Motor neuron (in vitro differentiated cells): ENCODE measurements at regions not wholly inside any gene's neighbourhood (a gene's known extent, or its start where the extent isn't known, plus 50 kb on each side); places are given as distances from the start of the nearest gene placed in this dataset.

Experiments used
- ATAC-seq, 8 experiments: fragments of 200-7000 bp; cut with Tn5 transposase; replicated peaks in 6 of 8; 2 replicates each; pipeline ENCODE4 v1.8.0; 2021; ENCODE audit warnings: mild to moderate bottlenecking in 8 of 8, moderate library complexity in 8 of 8
- H3K27ac ChIP-seq, 2 donors: fragments of 250-450 bp; sonication (Bioruptor Pico); 2 replicates each; pipeline ENCODE4 v1.9.0; 2021; ENCODE audit warnings: antibody characterized with exemption in 2 of 2, mild to moderate bottlenecking in 2 of 2, moderate library complexity in 1 of 2
- H3K4me1 ChIP-seq, 2 donors: fragments of 250-450 bp; sonication (Bioruptor Pico); replicated peaks in 1 of 2; 2 replicates each; pipeline ENCODE4 v1.6.1; 2021; ENCODE audit warnings: antibody characterized with exemption in 2 of 2, mild to moderate bottlenecking in 2 of 2, moderate library complexity in 1 of 2
- H3K4me3 ChIP-seq, 5 donors: fragments of 250-450 bp; sonication (Bioruptor Pico); 2 replicates each; pipeline ENCODE4 v1.9.0; 2021; ENCODE audit warnings: antibody characterized with exemption in 5 of 5, mild to moderate bottlenecking in 5 of 5, moderate library complexity in 4 of 5
- WGBS, 10 experiments: fragments of 450-650 bp; shearing (Covaris generic); methylation state at CpG; one replicate each; pipeline ENCODE4 v1.0.0; 2022; 5-methylcytosine and 5-hydroxymethylcytosine counted together
- in situ Hi-C, 9 experiments: fragments of 400-800 bp; cut with MboI; loops; one replicate each; pipeline ENCODE4 v1.15.0; 2021; ENCODE audit warnings: low sequenced_read_pairs in 9 of 9, low pct_unique_long_range_greater_than_20kb in 2 of 9; ENCODE audit not compliant: unreplicated experiment in 9 of 9

- H3K4me3 ChIP-seq, result no peak overlapping the region
- peaks cover 0 to 3% of the 10 kb centered on the region in 2 donors for H3K4me1 ChIP-seq
- in situ Hi-C loops, result loop anchor here in 1 of 9 experiments (25.0 kb wide), 1 partner anchor 187 kb away; no protein-coding TSS in a partner anchor
- no peak overlapping the region for H3K27ac ChIP-seq
- 0 to 89% (median 67%) methylated on average over 1 to 3 of the region's 3 CpGs; no CpG with 5 or more reads in 1 of the 10 experiments for WGBS, 10 experiments
- ATAC-seq, result peak in 3 of 8 experiments; percentile 33 to 67 (median 63)
Measured at GRCh38 chr3:117723825-117724224, 1014.2 kb downstream of the TUSC7 start.

DNA sequence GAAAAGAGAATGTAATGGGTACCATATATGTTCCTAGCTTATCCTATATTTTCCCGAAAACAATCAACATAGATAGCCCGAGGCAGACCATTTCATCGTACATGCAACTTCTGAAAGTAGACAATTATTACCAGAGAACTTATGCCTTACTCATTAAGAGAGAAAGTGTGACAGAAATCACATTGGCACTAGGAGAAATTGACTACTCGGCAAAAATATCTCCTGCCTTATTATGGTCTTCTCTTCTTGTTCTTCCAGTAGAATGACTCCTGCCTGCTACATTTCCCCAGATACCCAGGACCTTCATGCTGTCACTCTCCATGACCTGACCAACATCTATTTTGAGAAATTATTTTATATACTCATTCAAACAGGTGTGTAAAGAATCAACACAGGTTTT, 1015.7 kb downstream of the TUSC7 start:
- peaks cover 0 to 5% of the 10 kb centered on the region in 2 donors for H3K4me1 ChIP-seq
- ATAC-seq, result no peak
- no peak overlapping the region for H3K4me3 ChIP-seq
- no peak overlapping the region for H3K27ac ChIP-seq
- in situ Hi-C loops, result no loop called here
- WGBS, 10 experiments, result 78 to 100% (median 97%) methylated on average over 1 to 4 of the region's 4 CpGs; no CpG with 5 or more reads in 1 of the 10 experiments

DNA sequence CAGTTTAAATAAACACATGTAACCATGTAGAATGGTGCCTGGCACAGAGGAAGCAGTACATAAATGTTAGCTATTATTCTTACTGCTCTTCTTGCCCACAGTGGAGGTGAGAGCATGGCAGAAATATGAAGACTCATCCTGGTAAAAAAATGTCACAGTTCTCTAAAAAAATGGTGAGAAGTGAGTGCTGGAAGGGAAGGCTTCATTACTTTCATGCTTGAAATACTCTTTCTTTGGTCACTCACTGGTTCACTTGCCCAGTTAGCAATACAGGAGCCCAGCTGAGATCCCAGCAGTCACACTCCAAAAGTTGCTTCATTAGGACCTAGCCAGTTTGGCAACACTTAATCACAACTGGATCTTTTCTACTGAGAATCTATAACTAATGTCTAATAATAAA, 1017.2 kb downstream of the TUSC7 start:
- ATAC-seq, result no peak
- Histone ChIP-seq H3K27ac (no peak overlapping the region), H3K4me3 (no peak overlapping the region), H3K4me1 (peaks cover 0 to 7% of the 10 kb centered on the region in 2 donors)
- in situ Hi-C loops, result no loop called here

GRCh38 chr3:117728226-117728625, 1018.6 kb downstream of the TUSC7 start:
- WGBS, 10 experiments, result 86 to 100% (median 94%) methylated on average over 1 of the region's 1 CpG; no CpG with 5 or more reads in 4 of the 10 experiments
- Histone ChIP-seq H3K4me3 (no peak overlapping the region), H3K4me1 (peaks cover 0 to 7% of the 10 kb centered on the region in 2 donors), H3K27ac (no peak overlapping the region)
- ATAC-seq, result no peak
- in situ Hi-C loops, result no loop called here

DNA sequence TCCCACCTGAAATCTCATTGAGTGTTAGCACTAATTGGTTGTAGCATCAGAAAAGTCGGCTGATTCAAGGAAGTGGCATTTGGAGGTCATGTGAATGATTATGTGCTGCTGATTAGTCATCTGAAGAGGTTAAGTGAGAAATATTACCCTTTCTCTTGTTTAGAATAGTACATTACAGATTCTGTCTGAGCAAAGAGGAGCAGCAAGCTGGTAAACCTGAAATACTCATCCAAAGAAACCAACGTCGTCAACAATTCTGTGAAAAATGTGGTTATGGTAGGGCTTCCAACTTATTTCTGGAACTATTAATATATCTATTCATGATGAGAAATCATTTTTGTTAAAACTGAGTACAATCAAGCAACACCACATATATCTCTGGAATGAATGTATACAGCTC, 1024.9 kb downstream of the TUSC7 start:
- in situ Hi-C loops, result no loop called here
- 8 to 94% (median 84%) methylated on average over 1 to 3 of the region's 3 CpGs; no CpG with 5 or more reads in 2 of the 10 experiments for WGBS, 10 experiments

GRCh38 chr3:117735481-117736101, 1026.0 kb downstream of the TUSC7 start:
- in situ Hi-C loops, result no loop called here
- peaks cover 5 to 15% of the 10 kb centered on the region in 2 donors for H3K4me1 ChIP-seq
- no peak overlapping the region for H3K4me3 ChIP-seq
- H3K27ac ChIP-seq, result no peak overlapping the region
- 0 to 57% (median 23%) methylated on average over 2 of the region's 2 CpGs; no CpG with 5 or more reads in 2 of the 10 experiments for WGBS, 10 experiments
- ATAC-seq, result peak in 5 of 8 experiments; percentile 30 to 98 (median 96)

More for the DNA sequence above, 1024.9 kb downstream of the TUSC7 start:
- peak in 3 of 8 experiments; percentile 41 to 63 (median 45) for ATAC-seq
- Histone ChIP-seq H3K27ac (no peak overlapping the region), H3K4me3 (no peak overlapping the region), H3K4me1 (peaks cover 5 to 17% of the 10 kb centered on the region in 2 donors)

GRCh38 chr3:117736846-117737245, 1027.3 kb downstream of the TUSC7 start:
- WGBS, 10 experiments, result 75 to 100% (median 93%) methylated on average over 2 to 3 of the region's 3 CpGs; no CpG with 5 or more reads in 3 of the 10 experiments
- Histone ChIP-seq H3K4me3 (no peak overlapping the region), H3K27ac (no peak overlapping the region), H3K4me1 (peaks cover 5 to 12% of the 10 kb centered on the region in 2 donors)
- ATAC-seq, result no peak
- in situ Hi-C loops, result no loop called here

GRCh38 chr3:117743993-117744392, 1034.4 kb downstream of the TUSC7 start:
- Histone ChIP-seq H3K4me3 (no peak overlapping the region), H3K27ac (no peak overlapping the region), H3K4me1 (peaks cover 0 to 19% of the 10 kb centered on the region in 2 donors)
- WGBS, 10 experiments, result 20 to 100% (median 91%) methylated on average over 1 of the region's 1 CpG; no CpG with 5 or more reads in 3 of the 10 experiments
- in situ Hi-C loops, result no loop called here
- no peak for ATAC-seq

GRCh38 chr3:117744935-117745334, 1035.4 kb downstream of the TUSC7 start:
- 13 to 100% (median 83%) methylated on average over 1 of the region's 1 CpG; no CpG with 5 or more reads in 3 of the 10 experiments for WGBS, 10 experiments
- in situ Hi-C loops, result no loop called here
- no peak overlapping the region for H3K27ac ChIP-seq
- no peak overlapping the region for H3K4me3 ChIP-seq
- peaks cover 0 to 23% of the 10 kb centered on the region in 2 donors for H3K4me1 ChIP-seq
- ATAC-seq, result peak in 2 of 8 experiments; percentile 31 to 60

DNA sequence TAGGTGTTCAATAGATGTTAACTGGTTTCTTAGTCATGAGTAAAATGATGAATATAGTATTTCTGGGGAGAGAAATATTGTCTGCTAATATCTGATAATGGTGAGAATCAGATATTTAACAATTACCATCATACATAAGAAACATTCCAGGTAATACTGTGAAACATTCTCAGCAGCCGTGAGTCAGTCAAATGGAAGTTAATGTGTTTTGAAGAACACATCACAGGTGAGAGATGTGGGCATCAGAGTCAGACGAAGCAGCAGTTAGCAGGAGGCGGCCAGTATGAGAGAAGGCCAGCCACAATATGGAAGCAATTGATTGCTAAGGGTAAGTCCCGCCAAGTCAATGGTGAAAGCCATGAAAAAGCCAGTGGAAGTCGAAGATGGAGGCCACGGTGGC, 1035.9 kb downstream of the TUSC7 start:
- WGBS, 10 experiments, result 25 to 100% (median 57%) methylated on average over 1 to 5 of the region's 6 CpGs; no CpG with 5 or more reads in 1 of the 10 experiments
- no peak overlapping the region for H3K27ac ChIP-seq
- H3K4me1 ChIP-seq, result peaks cover 0 to 29% of the 10 kb centered on the region in 2 donors
- no peak overlapping the region for H3K4me3 ChIP-seq
- ATAC-seq, result peak in 1 of 8 experiments; percentile 25
- in situ Hi-C loops, result no loop called here

GRCh38 chr3:117746066-117746465, 1036.5 kb downstream of the TUSC7 start:
- ATAC-seq, result no peak
- Histone ChIP-seq H3K4me1 (peaks cover 4 to 34% of the 10 kb centered on the region in 2 donors), H3K4me3 (no peak overlapping the region), H3K27ac (no peak overlapping the region)
- 17 to 100% (median 67%) methylated on average over 1 to 3 of the region's 3 CpGs; no CpG with 5 or more reads in 2 of the 10 experiments for WGBS, 10 experiments
- in situ Hi-C loops, result no loop called here

- peaks cover 16 to 55% of the 10 kb centered on the region in 2 donors for H3K4me1 ChIP-seq
- WGBS, 10 experiments, result 0 to 100% (median 80%) methylated on average over 1 of the region's 1 CpG; no CpG with 5 or more reads in 4 of the 10 experiments
- no peak overlapping the region for H3K27ac ChIP-seq
- ATAC-seq, result no peak
- no peak overlapping the region for H3K4me3 ChIP-seq
- in situ Hi-C loops, result no loop called here
Measured at GRCh38 chr3:117748131-117748530, 1038.6 kb downstream of the TUSC7 start.

- in situ Hi-C loops, result no loop called here
- no peak overlapping the region for H3K4me3 ChIP-seq
- 40 to 100% (median 73%) methylated on average over 1 to 4 of the region's 4 CpGs; no CpG with 5 or more reads in 1 of the 10 experiments for WGBS, 10 experiments
- ATAC-seq, result peak in 4 of 8 experiments; percentile 16 to 65 (median 57)
- H3K4me1 ChIP-seq, result peaks cover 16 to 49% of the 10 kb centered on the region in 2 donors
- H3K27ac ChIP-seq, result peak overlapping the region in 1 of 2 donors; percentile 53
Measured at GRCh38 chr3:117750674-117751269, 1041.2 kb downstream of the TUSC7 start.
